H9 (cell line): ENCODE measurements at regions not wholly inside any gene's neighbourhood (a gene's known extent, or its start where the extent isn't known, plus 50 kb on each side); places are given as distances from the start of the nearest gene placed in this dataset.

Source experiments
- DNase-seq: peaks from one replicate; pipeline ENCODE4 v3.0.0-alpha.2; 2017
- H2AFZ ChIP-seq: one replicate; pipeline ENCODE4 v1.6.1; 2013; ENCODE audit warnings: mild to moderate bottlenecking, low read length, control low read depth, moderate library complexity
- H2AK5ac ChIP-seq: 2 replicates; pipeline ENCODE4 v1.6.1; 2013; ENCODE audit warnings: low read length, control low read depth, mixed read lengths; ENCODE audit not compliant: insufficient read length
- H2BK120ac ChIP-seq: one replicate; pipeline ENCODE4 v1.6.1; 2013; ENCODE audit warnings: low read depth, mild to moderate bottlenecking, low read length, control low read depth, inconsistent platforms; ENCODE audit not compliant: poor library complexity, severe bottlenecking
- H2BK12ac ChIP-seq: 2 replicates; pipeline ENCODE4 v1.6.1; 2013; ENCODE audit warnings: low read length, control low read depth, mixed read lengths, low read depth; ENCODE audit not compliant: insufficient read length
- H2BK15ac ChIP-seq: 2 replicates; pipeline ENCODE4 v1.6.1; 2013; ENCODE audit warnings: low read depth, low read length, control low read depth
- H2BK20ac ChIP-seq: one replicate; pipeline ENCODE4 v1.6.1; 2013; ENCODE audit warnings: low read depth, mild to moderate bottlenecking, low read length, control low read depth, inconsistent platforms; ENCODE audit not compliant: poor library complexity, severe bottlenecking
- H2BK5ac ChIP-seq: 2 replicates; pipeline ENCODE4 v1.6.1; 2013; ENCODE audit warnings: low read length, control low read depth, mixed read lengths; ENCODE audit not compliant: insufficient read length
- H3K14ac ChIP-seq: 2 replicates; pipeline ENCODE4 v1.6.1; 2013; ENCODE audit warnings: low read length, control low read depth; ENCODE audit not compliant: insufficient read depth
- H3K18ac ChIP-seq: 2 replicates; pipeline ENCODE4 v1.6.1; 2013; ENCODE audit warnings: low read depth, mild to moderate bottlenecking, mixed read lengths, low read length, control low read depth; ENCODE audit not compliant: insufficient read length
- H3K23ac ChIP-seq: 2 replicates; pipeline ENCODE4 v1.6.1; 2013; ENCODE audit warnings: low read length, control low read depth, mixed read lengths, low read depth; ENCODE audit not compliant: insufficient read length
- H3K23me2 ChIP-seq: 2 replicates; pipeline ENCODE4 v1.6.1; 2013; ENCODE audit warnings: low read depth, mild to moderate bottlenecking, mixed read lengths, low read length, control low read depth; ENCODE audit not compliant: insufficient read length, poor library complexity, severe bottlenecking
- H3K27ac ChIP-seq: 2 replicates; pipeline ENCODE4 v1.5.1; 2013; ENCODE audit warnings: low read length, control low read depth, mixed read lengths, low read depth; ENCODE audit not compliant: insufficient read length
- H3K27me3 ChIP-seq: 2 replicates; pipeline ENCODE4 v1.6.1; 2013; ENCODE audit warnings: low read length, control low read depth, inconsistent platforms; ENCODE audit not compliant: insufficient read depth
- H3K4ac ChIP-seq: 2 replicates; pipeline ENCODE4 v1.6.1; 2013; ENCODE audit warnings: low read depth, mild to moderate bottlenecking, control low read depth, inconsistent platforms, low read length, moderate library complexity
- H3K4me1 ChIP-seq: 2 replicates; pipeline ENCODE4 v1.6.1; 2013; ENCODE audit warnings: low read length, control low read depth, inconsistent platforms; ENCODE audit not compliant: insufficient read depth
- H3K4me2 ChIP-seq: 2 replicates; pipeline ENCODE4 v1.6.1; 2013; ENCODE audit warnings: low read length, control low read depth, mixed read lengths; ENCODE audit not compliant: insufficient read length, insufficient read depth
- H3K56ac ChIP-seq: 2 replicates; pipeline ENCODE4 v1.6.1; 2013; ENCODE audit warnings: low read depth, mild to moderate bottlenecking, mixed read lengths, low read length, control low read depth; ENCODE audit not compliant: insufficient read length
- H3K79me1 ChIP-seq: 2 replicates; pipeline ENCODE4 v1.6.1; 2013; ENCODE audit warnings: low read depth, mild to moderate bottlenecking, moderate library complexity, low read length, control low read depth, inconsistent platforms; ENCODE audit not compliant: insufficient read depth, poor library complexity, severe bottlenecking
- H3K79me2 ChIP-seq: 2 replicates; pipeline ENCODE4 v1.6.1; 2013; ENCODE audit warnings: low read length, control low read depth, inconsistent platforms; ENCODE audit not compliant: insufficient read depth
- H3K9ac ChIP-seq: 2 replicates; pipeline ENCODE4 v1.6.1; 2013; ENCODE audit warnings: low read length, control low read depth, mixed read lengths; ENCODE audit not compliant: insufficient read length; ENCODE audit errors: extremely low read depth
- H3K9me3 ChIP-seq: one replicate; pipeline ENCODE4 v1.6.1; 2013; ENCODE audit warnings: low read depth, low read length, inconsistent platforms; ENCODE audit not compliant: control insufficient read depth
- H3T11ph ChIP-seq: one replicate; pipeline ENCODE4 v1.6.1; 2013; ENCODE audit warnings: mild to moderate bottlenecking, low read length, control low read depth, inconsistent platforms
- H4K20me1 ChIP-seq: one replicate; pipeline ENCODE4 v1.6.1; 2013; ENCODE audit not compliant: control insufficient read depth, insufficient read length, insufficient read depth
- H4K5ac ChIP-seq: 2 replicates; pipeline ENCODE4 v1.6.1; 2013; ENCODE audit warnings: low read depth, mild to moderate bottlenecking, mixed read lengths, low read length, control low read depth; ENCODE audit not compliant: insufficient read length
- H4K8ac ChIP-seq: replicated peaks from 2 replicates; pipeline ENCODE4 v1.6.1; 2013; ENCODE audit warnings: low read length, control low read depth, mixed read lengths, low read depth; ENCODE audit not compliant: insufficient read length
- H4K91ac ChIP-seq: 2 replicates; pipeline ENCODE4 v1.6.1; 2013; ENCODE audit warnings: low read depth, mild to moderate bottlenecking, moderate library complexity, mixed read lengths, low read length, control low read depth; ENCODE audit not compliant: insufficient read length
- H3K27ac Mint-ChIP-seq, 3 experiments: 2 replicates in 2 of 3; 3 replicates in 1 of 3; pipeline ENCODE4 v1.8.0; 2020 to 2021; ENCODE audit warnings: mixed read lengths in 3 of 3, mild to moderate bottlenecking in 1 of 3, moderate library complexity in 1 of 3
- H3K27me3 Mint-ChIP-seq: 2 replicates; pipeline ENCODE4 v1.8.0; 2021; ENCODE audit warnings: low read depth, mild to moderate bottlenecking, moderate library complexity, mixed read lengths
- H3K36me3 Mint-ChIP-seq, 3 experiments: 2 replicates in 2 of 3; 3 replicates in 1 of 3; pipeline ENCODE4 v1.8.0; 2020 to 2021; ENCODE audit warnings: low read depth in 3 of 3, mixed read lengths in 3 of 3; ENCODE audit not compliant: insufficient read depth in 1 of 3
- H3K4me1 Mint-ChIP-seq, 2 experiments: 2 replicates each; pipeline ENCODE4 v1.8.0; 2020; ENCODE audit warnings: mixed read lengths in 2 of 2
- H3K4me3 Mint-ChIP-seq, 2 experiments: 2 replicates in 1 of 2; 3 replicates in 1 of 2; pipeline ENCODE4 v1.8.0; 2020 to 2021; ENCODE audit warnings: mild to moderate bottlenecking in 2 of 2, mixed read lengths in 2 of 2, moderate library complexity in 1 of 2
- H3K9me3 Mint-ChIP-seq, 2 experiments: 2 replicates in 1 of 2; 3 replicates in 1 of 2; pipeline ENCODE4 v1.8.0; 2020; ENCODE audit warnings: mild to moderate bottlenecking in 2 of 2, mixed read lengths in 2 of 2, moderate library complexity in 1 of 2
- TF ChIP-seq, protein P1 (sequence below): fragments of 200-600 bp; sonication (generic); conservative IDR thresholded peaks from 3 replicates; pipeline ENCODE4 v1.8.0; 2021; ENCODE audit warnings: antibody characterized with exemption, mild to moderate bottlenecking

DNA sequence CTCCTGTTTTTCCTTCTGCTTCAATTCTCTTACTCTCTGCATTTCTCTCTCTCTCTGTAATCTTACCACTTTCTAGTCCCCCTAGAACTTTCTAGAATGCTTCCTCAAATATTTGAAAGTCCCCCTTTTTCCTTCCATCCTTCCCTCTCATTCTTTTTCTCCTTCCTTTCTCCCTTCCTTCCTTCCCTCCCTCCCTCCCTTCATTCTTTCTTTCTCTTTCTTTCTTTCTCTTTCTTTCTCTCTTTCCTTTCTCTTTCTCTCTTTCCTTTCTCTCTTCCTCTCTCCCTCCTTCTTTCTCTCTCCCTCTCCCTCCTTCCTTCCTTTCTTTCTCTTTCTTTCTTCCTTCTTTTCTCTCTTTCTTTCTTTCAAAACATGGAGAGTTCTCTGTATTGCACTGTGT lies 201.4 kb upstream of the IGF1 start:
- H3K27me3 Mint-ChIP-seq, result no peaks in the 10 kb centered on the region
- Histone ChIP-seq H3K79me1 (no peaks in the 10 kb centered on the region), H2BK12ac (no peak overlapping the region), H2AK5ac (no peak overlapping the region), H3K23ac (no peak overlapping the region), H3K56ac (no peak overlapping the region), H3K18ac (no peak overlapping the region), H2BK20ac (no peak overlapping the region), H3K4ac (no peak overlapping the region), H2BK120ac (no peak overlapping the region), H4K8ac (no peak overlapping the region), H3K4me1 (no peaks in the 10 kb centered on the region), H4K5ac (no peak overlapping the region), H3K79me2 (no peaks in the 10 kb centered on the region), H3K23me2 (no peaks in the 10 kb centered on the region), H4K20me1 (no peaks in the 10 kb centered on the region), H2AFZ (no peak overlapping the region), H2BK15ac (no peak overlapping the region), H4K91ac (no peak overlapping the region), H2BK5ac (no peak overlapping the region), H3K9me3 (no peaks in the 10 kb centered on the region), H3K4me2 (no peak overlapping the region), H3K27me3 (no peaks in the 10 kb centered on the region), H3K9ac (no peak overlapping the region), H3K14ac (no peak overlapping the region), H3K27ac (no peak overlapping the region), H3T11ph (no peak overlapping the region)
- DNase-seq, result no peak
- H3K4me3 Mint-ChIP-seq, result no peak overlapping the region
- H3K36me3 Mint-ChIP-seq, result peaks cover 0 to 5% (median 1%) of the 10 kb centered on the region in 3 experiments; a peak in 1 of 7 replicates
- H3K4me1 Mint-ChIP-seq, result peaks cover 5 to 15% of the 10 kb centered on the region in 2 experiments; a peak in 3 of 4 replicates
- peaks cover 3 to 4% of the 10 kb centered on the region in 2 experiments; a peak in 2 of 5 replicates for H3K9me3 Mint-ChIP-seq
- TF ChIP-seq, protein P1, sequence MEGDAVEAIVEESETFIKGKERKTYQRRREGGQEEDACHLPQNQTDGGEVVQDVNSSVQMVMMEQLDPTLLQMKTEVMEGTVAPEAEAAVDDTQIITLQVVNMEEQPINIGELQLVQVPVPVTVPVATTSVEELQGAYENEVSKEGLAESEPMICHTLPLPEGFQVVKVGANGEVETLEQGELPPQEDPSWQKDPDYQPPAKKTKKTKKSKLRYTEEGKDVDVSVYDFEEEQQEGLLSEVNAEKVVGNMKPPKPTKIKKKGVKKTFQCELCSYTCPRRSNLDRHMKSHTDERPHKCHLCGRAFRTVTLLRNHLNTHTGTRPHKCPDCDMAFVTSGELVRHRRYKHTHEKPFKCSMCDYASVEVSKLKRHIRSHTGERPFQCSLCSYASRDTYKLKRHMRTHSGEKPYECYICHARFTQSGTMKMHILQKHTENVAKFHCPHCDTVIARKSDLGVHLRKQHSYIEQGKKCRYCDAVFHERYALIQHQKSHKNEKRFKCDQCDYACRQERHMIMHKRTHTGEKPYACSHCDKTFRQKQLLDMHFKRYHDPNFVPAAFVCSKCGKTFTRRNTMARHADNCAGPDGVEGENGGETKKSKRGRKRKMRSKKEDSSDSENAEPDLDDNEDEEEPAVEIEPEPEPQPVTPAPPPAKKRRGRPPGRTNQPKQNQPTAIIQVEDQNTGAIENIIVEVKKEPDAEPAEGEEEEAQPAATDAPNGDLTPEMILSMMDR, result no peak
- no peak overlapping the region; a peak in 1 of 7 replicates for H3K27ac Mint-ChIP-seq
